GM12872 (cell line): ENCODE measurements at regions not wholly inside any gene's neighbourhood (a gene's known extent, or its start where the extent isn't known, plus 50 kb on each side); places are given as distances from the start of the nearest gene placed in this dataset.

Source experiments
- TF ChIP-seq, protein P1 (sequence below): IDR thresholded peaks from 3 replicates; pipeline ENCODE4 v1.5.1; 2011; ENCODE audit warnings: low read depth, mild to moderate bottlenecking, low read length, moderate library complexity; ENCODE audit not compliant: insufficient read depth

DNA sequence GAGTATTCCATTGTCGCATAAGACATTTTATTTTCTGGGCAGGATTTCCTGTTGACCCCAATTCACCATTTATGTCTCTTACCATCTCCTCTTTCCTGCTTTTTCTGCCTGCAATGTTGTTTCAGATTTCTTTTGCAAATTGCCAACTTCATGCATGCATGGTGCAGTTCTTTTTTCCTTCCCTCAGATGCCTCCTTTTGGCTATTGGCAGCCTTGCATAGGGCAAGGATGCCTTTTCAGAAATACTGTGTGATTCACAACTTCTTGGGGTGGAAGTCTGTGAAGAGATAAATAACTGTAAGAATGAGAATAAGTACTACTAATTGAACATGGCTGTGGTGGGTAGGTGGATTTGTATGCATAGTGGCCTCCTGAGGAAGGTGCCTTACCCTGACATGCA lies 116.7 kb downstream of the SOX4 start:
- TF ChIP-seq, protein P1, sequence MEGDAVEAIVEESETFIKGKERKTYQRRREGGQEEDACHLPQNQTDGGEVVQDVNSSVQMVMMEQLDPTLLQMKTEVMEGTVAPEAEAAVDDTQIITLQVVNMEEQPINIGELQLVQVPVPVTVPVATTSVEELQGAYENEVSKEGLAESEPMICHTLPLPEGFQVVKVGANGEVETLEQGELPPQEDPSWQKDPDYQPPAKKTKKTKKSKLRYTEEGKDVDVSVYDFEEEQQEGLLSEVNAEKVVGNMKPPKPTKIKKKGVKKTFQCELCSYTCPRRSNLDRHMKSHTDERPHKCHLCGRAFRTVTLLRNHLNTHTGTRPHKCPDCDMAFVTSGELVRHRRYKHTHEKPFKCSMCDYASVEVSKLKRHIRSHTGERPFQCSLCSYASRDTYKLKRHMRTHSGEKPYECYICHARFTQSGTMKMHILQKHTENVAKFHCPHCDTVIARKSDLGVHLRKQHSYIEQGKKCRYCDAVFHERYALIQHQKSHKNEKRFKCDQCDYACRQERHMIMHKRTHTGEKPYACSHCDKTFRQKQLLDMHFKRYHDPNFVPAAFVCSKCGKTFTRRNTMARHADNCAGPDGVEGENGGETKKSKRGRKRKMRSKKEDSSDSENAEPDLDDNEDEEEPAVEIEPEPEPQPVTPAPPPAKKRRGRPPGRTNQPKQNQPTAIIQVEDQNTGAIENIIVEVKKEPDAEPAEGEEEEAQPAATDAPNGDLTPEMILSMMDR: no peak

DNA sequence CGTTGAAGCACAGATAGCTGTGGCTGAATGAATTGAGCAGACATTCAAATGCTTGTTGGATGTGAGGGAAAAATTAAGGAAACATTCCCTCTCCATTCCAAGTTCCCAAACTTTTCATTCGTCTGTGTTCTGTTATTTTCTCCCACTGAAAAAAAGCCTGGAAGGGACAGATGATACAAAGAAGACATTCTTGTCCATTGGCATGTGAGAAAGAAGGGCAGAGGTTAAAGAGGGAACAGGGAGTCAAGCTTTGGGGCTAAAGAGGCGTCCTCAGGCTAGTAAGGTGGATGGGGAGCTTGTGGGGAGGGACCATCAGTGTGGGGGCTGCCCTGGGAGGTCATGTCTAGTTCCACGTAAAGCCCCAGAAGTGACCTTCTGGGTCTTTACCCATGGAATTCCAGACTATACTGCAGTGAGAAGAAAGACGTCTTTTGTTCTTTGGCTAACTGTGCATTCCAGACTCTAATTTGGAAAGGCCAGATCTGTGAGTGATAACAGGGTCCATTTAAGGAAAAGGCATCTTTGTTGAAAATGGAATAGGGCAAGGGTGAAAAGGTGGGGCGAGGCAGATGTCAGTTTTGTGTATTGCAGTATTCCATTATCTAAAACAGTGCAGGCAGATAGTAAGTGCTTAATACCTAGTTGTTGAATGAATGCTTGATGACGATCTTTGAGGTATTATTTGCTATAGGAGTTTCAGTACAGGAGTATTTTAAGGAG lies 117.5 kb downstream of the SOX4 start:
- TF ChIP-seq, protein P1: no peak

DNA sequence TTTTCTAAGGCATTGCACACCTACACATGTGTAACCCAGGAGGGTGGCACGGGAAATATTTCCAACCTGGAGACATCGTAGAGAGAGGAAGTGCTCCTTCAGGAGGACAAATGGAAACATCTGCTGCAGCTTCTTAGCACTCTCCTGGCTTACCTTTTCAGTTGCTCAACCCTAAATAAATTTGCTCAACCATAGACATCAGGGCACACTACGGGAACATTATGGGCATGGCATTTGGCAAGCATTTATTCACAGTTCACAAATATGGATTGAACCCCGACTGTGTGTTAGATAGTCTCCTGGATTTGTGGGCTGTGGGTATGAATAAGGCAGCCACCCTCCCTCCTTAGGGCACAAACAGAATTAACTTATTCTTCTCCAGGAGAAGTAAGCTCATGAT lies 118.7 kb downstream of the SOX4 start:
- TF ChIP-seq, protein P1: no peak

DNA sequence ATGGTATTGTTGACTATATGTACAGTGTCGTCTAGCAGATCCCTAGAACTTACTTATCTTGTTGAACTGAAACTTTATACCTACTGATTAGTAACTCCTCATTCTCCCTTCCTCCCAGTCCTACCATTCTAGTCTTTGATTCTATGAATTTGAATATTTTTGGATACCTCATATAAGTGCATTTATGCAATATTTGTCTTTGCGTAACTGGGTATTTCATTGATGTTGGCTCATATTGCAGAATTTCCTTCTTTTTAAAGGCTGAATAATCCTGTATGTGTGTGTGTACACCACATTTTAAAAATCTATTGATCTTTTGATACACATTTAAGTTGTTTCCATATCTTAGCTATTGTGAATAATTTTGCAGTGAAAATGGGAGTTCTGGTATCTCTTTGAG lies 119.9 kb downstream of the SOX4 start:
- TF ChIP-seq, protein P1: no peak

DNA sequence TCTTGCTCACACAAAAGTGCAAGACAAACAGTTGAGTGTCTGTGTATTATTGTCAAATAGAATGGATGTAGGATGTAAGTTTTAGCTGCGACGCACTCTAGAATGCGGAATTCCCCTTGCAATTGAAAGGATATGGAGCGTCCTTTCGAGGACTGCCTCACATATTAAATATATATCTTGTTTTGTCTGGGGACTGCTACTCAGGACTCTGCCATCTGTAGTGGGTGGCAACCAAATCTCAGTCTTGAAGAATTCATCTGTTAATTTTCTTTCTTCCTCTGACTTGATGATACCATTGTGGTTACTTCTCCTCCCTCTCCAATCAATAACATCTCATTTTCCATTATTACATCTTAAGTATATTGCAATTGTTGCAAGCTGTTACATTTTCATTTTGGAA lies 121.6 kb downstream of the SOX4 start:
- TF ChIP-seq, protein P1: no peak

DNA sequence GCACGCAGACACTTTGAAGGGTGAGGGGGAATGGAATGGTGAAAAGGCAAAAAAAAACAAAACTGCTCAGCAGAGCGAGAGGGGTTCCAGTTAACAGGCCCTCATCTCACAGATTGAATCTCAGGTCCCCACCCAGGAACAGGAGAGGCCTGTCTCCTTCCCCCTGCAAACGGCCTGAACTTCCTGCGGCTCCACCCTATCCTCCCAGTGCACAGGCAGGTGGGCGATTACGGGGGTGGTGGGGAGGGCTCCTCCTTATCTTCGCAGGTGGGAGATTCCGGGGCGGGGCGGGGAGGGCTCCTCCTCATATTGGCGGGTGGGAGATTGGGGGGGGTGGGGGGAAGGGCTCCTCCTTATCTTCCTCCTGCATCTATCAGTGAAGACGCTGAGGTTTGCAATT lies 129.0 kb downstream of the SOX4 start:
- TF ChIP-seq, protein P1: no peak

DNA sequence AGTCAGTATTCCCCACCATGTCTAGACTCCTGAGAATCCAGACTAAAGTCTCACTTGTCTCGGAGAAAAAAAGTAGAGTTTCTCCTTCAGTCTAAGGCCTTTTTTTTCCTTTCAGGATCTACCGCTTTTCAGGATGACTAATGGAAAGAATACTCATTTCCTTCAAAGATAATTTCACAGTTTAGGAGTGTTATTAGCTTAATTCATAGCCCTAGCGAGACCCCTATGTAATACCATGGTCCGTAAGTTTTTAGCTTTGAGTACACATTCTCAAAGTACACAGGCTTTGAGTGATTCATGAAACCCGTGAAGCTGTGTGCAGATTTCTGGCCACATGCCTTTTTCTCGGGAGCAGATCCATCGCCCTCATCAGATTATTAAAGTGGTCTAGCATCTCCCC lies 133.1 kb downstream of the SOX4 start:
- TF ChIP-seq, protein P1: no peak
